Fibroblast of the conjunctiva (primary cell): ENCODE measurements at regions not wholly inside any gene's neighbourhood (a gene's known extent, or its start where the extent isn't known, plus 50 kb on each side); places are given as distances from the start of the nearest gene placed in this dataset.
"Not testable (repeated sequence)": the region's sequence is repeated elsewhere in the genome, so short reads cannot be mapped to it uniquely, and the experiment has no call there.

Source experiments
- DNase-seq: peaks from one replicate; pipeline ENCODE4 v3.0.0-alpha.2; 2010; ENCODE audit warnings: low read depth

DNA sequence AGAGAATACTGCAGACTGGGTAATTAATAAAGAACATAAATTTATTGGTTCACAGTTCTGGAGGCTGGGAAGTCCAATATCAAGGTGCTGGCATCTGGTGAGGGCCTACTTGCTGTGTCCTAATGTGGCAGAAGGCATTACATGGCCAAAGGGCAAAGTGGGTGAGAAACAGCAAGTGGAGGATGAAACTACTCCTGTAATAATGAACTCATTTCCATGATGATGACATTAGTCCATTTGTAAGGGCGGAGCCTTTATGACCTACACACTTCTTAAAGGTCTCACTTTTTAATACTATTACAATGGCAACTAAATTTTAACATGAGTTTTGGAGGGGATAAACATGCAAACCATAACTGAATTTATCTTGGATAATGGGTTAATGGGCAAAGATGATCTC lies 139.6 kb upstream of the SGO1 start:
- no peak for DNase-seq

DNA sequence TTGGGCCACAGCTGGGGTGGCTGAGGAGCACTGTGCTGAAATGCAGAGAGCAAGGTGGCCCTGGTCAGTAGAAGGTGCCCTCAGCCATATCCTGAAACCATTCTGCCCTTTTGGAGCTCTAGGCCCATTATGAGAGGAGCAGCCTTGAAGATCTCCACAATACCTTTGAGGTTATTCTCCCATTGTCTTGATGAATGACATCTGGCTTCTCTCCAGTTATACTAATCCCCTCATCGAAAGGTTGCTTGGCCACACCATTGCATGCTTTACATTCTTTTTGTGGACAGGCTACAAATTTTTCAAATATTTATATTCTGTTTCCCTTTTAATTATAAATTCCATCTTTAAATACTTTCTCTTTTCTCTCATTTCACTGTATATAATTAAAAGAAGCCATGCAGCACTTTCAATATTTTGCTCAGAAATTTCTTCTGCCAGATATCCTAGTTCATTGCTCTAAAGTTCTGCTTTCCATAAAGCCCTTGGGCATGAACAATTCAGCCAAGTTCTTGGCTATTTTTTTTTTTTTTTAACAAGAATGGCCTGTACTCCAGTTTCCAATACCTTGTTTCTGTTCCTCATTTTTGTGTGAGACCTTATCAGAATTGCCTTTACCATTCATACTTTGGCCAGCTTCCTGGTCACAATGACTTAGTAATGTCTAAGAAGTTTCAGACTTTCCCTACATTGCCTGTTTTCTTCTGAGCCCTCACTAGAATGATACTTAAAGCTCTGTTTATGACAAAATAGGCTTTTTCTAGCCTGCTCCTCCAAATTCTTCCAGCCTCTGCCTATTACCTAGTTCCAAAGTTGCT lies 138.9 kb upstream of the SGO1 start:
- no peak for DNase-seq

- DNase-seq: no peak
These were observed 137.4 kb upstream of the SGO1 start for GRCh38 chr3:20323307-20323927.

- DNase-seq: no peak
These were observed 136.1 kb upstream of the SGO1 start for GRCh38 chr3:20322085-20322484.

- no peak for DNase-seq
These were observed 135.5 kb upstream of the SGO1 start for GRCh38 chr3:20321391-20322047.

DNA sequence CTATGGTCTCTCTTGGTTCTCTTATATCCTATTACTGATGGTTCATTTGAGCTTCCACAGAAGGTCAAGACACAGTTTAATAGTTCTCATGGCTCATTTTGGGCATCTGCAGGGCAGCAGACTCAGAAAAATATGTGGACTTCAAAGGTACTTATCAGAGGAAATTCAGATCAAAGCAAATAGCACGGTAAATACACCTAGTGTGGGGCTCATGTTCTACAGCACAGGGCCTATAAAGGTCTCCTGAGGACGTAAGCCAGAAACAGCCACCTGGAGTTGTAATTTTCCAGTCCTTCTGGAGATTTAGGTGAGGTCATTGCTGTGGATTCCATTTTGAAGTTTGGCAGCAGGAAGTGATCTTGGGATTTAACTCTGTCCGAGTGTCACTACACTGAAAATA lies 134.5 kb upstream of the SGO1 start:
- no peak for DNase-seq

GRCh38 chr3:20319551-20319950 lies 133.5 kb upstream of the SGO1 start:
- DNase-seq: no peak

- DNase-seq: no peak
These were observed 131.6 kb upstream of the SGO1 start for GRCh38 chr3:20317616-20318015.

- no peak for DNase-seq
These were observed 130.2 kb upstream of the SGO1 start for GRCh38 chr3:20316238-20316637.

DNA sequence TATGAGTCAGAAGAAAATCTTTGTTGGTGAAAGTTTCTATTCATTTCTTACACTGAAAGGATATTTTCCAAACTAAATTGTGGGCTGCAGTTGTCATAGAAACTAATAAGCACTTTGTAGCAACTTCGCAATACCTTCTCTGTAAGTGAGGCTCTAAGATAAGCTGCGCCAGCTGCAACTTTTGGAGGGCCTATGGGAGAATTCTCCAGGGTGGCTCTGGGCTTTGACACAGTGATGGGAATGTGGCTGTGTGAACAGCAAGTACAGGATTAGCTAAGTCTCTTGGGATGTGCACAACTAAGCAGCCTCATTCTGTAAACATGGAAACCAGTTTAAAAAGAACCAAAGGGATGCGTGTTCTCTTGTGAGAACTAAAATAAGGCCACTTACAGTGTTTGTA lies 124.6 kb upstream of the SGO1 start:
- no peak for DNase-seq

- DNase-seq: no peak
These were observed 121.4 kb upstream of the SGO1 start for GRCh38 chr3:20307383-20307782.

GRCh38 chr3:20305647-20306046 lies 119.6 kb upstream of the SGO1 start:
- DNase-seq: no peak

DNA sequence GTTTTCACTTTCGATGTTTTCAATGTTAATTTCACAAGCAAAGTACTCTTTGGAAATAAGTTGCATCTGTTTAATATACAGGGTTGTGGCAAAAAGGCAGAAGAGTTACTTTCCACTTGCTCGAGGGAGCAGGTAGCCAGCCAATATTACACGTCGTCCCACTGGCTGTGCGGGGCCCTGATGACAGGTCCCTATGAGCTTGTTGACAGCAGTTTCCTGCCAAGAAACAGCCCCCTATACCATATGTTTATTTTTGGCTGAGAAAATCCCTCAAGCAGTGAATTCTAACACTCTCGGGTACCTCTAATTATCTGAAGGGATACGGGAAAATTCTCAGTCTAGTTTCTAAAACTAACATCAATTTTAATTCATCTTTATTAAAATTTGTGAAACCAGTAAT lies 116.8 kb upstream of the SGO1 start:
- no peak for DNase-seq

- no peak for DNase-seq
These were observed 102.0 kb upstream of the SGO1 start for GRCh38 chr3:20288050-20288449.

GRCh38 chr3:20280257-20280656 lies 94.3 kb upstream of the SGO1 start:
- no peak for DNase-seq

DNA sequence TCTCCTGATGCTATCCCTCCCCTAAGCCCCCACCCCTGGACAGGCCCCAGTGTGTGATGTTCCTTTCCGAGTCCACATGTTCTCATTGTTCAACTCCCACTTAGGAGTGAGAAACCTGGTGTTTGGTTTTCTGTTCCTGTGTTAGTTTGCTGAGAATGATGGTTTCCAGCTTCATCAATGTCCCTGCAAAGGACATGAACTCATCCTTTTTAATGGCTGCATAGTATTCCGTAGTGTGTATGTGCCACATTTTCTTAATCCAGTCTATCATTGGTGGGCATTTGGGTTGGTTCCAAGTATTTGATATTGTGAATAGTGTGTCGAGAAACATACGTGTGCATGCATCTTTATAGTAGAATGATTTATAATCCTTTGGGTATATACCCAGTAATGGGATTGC lies 80.0 kb upstream of the SGO1 start:
- DNase-seq: not testable (repeated sequence)

DNA sequence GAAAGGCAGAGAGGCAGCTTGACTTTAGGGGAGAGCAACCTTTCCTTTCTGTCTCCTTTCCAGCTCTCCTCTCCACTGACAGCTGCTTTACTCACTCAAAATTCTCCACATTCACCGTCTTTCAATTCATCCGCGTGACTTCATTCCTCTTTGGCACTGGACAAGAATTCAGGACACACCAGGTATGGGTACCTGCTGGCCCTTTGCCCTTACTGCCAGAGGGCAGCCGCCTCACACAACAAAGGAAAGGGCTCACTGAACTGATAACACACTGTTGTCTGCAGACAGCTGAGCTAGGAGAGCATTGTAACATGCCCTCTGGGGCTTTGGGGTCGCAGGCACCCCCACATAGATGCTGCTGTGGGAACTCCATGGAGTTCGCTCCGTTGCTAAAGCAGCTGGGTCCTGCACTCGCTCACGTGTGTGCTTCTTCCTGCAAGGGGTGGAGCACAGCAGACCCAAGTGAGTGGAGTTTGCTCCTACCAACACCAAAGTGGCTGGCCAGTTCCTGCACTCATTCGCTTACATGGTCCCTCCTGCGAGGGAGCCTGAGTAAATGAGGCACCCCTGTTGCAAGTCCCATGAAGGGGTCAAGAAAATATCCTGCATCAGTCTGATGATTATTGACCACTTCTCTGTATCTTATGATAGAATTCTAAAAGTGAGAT lies 79.0 kb upstream of the SGO1 start:
- no peak for DNase-seq

- DNase-seq: no peak
These were observed 72.4 kb upstream of the SGO1 start for GRCh38 chr3:20258371-20258770.

DNA sequence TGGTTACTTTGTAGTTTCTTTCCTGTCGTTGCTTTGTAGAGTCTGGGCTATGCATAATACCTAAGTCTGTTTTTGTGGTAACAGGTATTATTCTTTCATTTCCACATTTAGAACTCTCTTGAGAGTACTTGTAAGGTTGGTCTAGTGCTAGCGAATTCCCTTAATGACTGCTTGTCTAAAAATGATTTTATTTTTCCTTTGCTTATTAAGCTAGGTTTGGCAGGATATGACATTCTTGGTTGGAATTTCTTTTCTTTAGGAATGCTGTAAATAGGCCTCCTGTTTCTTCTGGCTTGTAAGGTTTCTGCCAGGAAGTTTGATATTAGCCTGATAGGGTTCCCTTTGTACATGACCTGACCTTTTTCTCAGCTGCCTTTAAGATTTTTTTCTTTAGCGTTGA lies 70.1 kb upstream of the SGO1 start:
- DNase-seq: no peak

- no peak for DNase-seq
These were observed 68.5 kb upstream of the SGO1 start for GRCh38 chr3:20254268-20255117.

- no peak for DNase-seq
These were observed 64.8 kb upstream of the SGO1 start for GRCh38 chr3:20250786-20251185.

GRCh38 chr3:20250314-20250713 lies 64.3 kb upstream of the SGO1 start:
- no peak for DNase-seq
